C4-2B (cell line): ENCODE measurements at regions not wholly inside any gene's neighbourhood (a gene's known extent, or its start where the extent isn't known, plus 50 kb on each side); places are given as distances from the start of the nearest gene placed in this dataset.

Experiments
- CTCF ChIP-seq: fragments of 450-650 bp; conservative IDR thresholded peaks from 2 replicates; pipeline ENCODE4 v1.5.1; 2017; ENCODE audit warnings: mild to moderate bottlenecking
- ZFX ChIP-seq: fragments of 450-650 bp; IDR thresholded peaks from 2 replicates; pipeline ENCODE4 v1.6.1; 2017

GRCh38 chr2:18200771-18201170, 322.3 kb downstream of the KCNS3 start:
- TF ChIP-seq CTCF (no peak), ZFX (no peak)
